Right lobe of liver (tissue), 6 donors: ENCODE measurements at regions not wholly inside any gene's neighbourhood (a gene's known extent, or its start where the extent isn't known, plus 50 kb on each side); places are given as distances from the start of the nearest gene placed in this dataset.

Source experiments
- ATAC-seq, 4 donors: fragments of 200-7000 bp; cut with Tn5 transposase; one replicate each; pipeline ENCODE4 v1.9.1; 2020; ENCODE audit warnings: mild to moderate bottlenecking in 4 of 4, moderate library complexity in 4 of 4
- DNase-seq, 3 donors: peaks; one replicate each; pipeline ENCODE4 v3.0.0-alpha.2; 2020
- H3K27ac ChIP-seq, 3 donors: fragments of 200-600 bp; one replicate each; pipeline ENCODE4 v1.8.0; 2022
- H3K27me3 ChIP-seq, 2 donors: fragments of 200-600 bp; one replicate each; pipeline ENCODE4 v1.8.0; 2022
- H3K36me3 ChIP-seq, 4 donors: fragments of 200-600 bp; sonication (generic) in 1 of 4; one replicate each; pipeline versions ENCODE4 v1.5.1 to v1.8.0; 2017 to 2022; ENCODE audit warnings: control low read depth in 1 of 4
- H3K4me1 ChIP-seq, 4 donors: fragments of 200-600 bp; sonication (generic) in 1 of 4; one replicate each; pipeline versions ENCODE4 v1.5.1 to v1.8.0; 2017 to 2022; ENCODE audit warnings: control low read depth in 1 of 4
- H3K4me3 ChIP-seq, 3 donors: fragments of 200-600 bp; one replicate each; pipeline ENCODE4 v1.8.0; 2022
- H3K9me3 ChIP-seq, 4 donors: fragments of 200-600 bp; sonication (generic) in 1 of 4; one replicate each; pipeline versions ENCODE4 v1.5.1 to v1.8.0; 2017 to 2022; ENCODE audit warnings: control low read depth in 1 of 4
- CTCF ChIP-seq, 4 donors: fragments of 200-600 bp in 3 of 4; fragments of 450-650 bp in 1 of 4; IDR thresholded peaks; one replicate each; pipeline versions ENCODE4 v1.5.1 to v1.8.0; 2016 to 2022; ENCODE audit warnings: antibody characterized with exemption in 4 of 4, mild to moderate bottlenecking in 2 of 4
- POLR2A ChIP-seq: fragments of 450-650 bp; IDR thresholded peaks from one replicate; pipeline ENCODE4 v1.6.1; 2017; ENCODE audit warnings: antibody characterized with exemption, mild to moderate bottlenecking
- WGBS: methylation state at CpG from one replicate; pipeline ENCODE4 v1.1.6; 2018; ENCODE audit warnings: low coverage, low lambda C conversion rate; ENCODE audit not compliant: insufficient coverage; ENCODE audit errors: missing lambda C conversion rate; 5-methylcytosine and 5-hydroxymethylcytosine counted together
- intact Hi-C, 2 donors: fragments of 100-400 bp; cut with DNase I; formaldehyde crosslinking; loops; one replicate each; pipeline versions ENCODE4 v1.11.2 to v1.14.1; 2022
- donor health status: DM: no; HTN: yes; CAD: no.
- donor health status: DM: no; HTN: no; CAD: no.
- donor health status: DM: no; HTN: no; CAD: no.
- donor health status: DM: no; HTN: yes; CAD: no.
- donor health status: DM: no; HTN: yes; CAD: no.

GRCh38 chr3:55191911-55192775 lies 264.3 kb upstream of the LRTM1 start:
- Histone ChIP-seq H3K36me3 (no peaks in the 10 kb centered on the region), H3K27ac (no peak overlapping the region), H3K4me3 (no peak overlapping the region), H3K27me3 (no peaks in the 10 kb centered on the region), H3K4me1 (no peaks in the 10 kb centered on the region), H3K9me3 (no peaks in the 10 kb centered on the region)
- TF ChIP-seq CTCF (IDR thresholded peaks at IDR 0.05) = no peak
- no peak for TF ChIP-seq POLR2A
- intact Hi-C loops = no loop called here
- 64% methylated on average over 4 of the region's 4 CpGs for WGBS
- DNase-seq (no peak), ATAC-seq (no peak)

- Histone ChIP-seq H3K27me3 (no peaks in the 10 kb centered on the region), H3K9me3 (no peaks in the 10 kb centered on the region), H3K27ac (no peak overlapping the region), H3K4me1 (no peaks in the 10 kb centered on the region), H3K36me3 (no peaks in the 10 kb centered on the region), H3K4me3 (no peak overlapping the region)
- DNase-seq (no peak), ATAC-seq (no peak)
- WGBS = 50% methylated on average over 6 of the region's 6 CpGs
- no peak for TF ChIP-seq CTCF (IDR thresholded peaks at IDR 0.05)
- TF ChIP-seq POLR2A = no peak
- intact Hi-C loops = no loop called here
Measured at GRCh38 chr3:55190331-55190730, 262.5 kb upstream of the LRTM1 start.

GRCh38 chr3:55189359-55189801 lies 261.5 kb upstream of the LRTM1 start:
- ATAC-seq = peak in 3 of 4 donors; percentile 14 to 59 (median 37)
- no peak for TF ChIP-seq POLR2A
- no peak for TF ChIP-seq CTCF (IDR thresholded peaks at IDR 0.05)
- no peak overlapping the region for H3K27ac ChIP-seq
- H3K4me1 ChIP-seq = no peaks in the 10 kb centered on the region
- no peaks in the 10 kb centered on the region for H3K27me3 ChIP-seq
- H3K9me3 ChIP-seq = no peaks in the 10 kb centered on the region
- 42% methylated on average over 5 of the region's 5 CpGs for WGBS
- no peaks in the 10 kb centered on the region for H3K36me3 ChIP-seq
- no peak for DNase-seq
- intact Hi-C loops = no loop called here
- H3K4me3 ChIP-seq = no peak overlapping the region

- Histone ChIP-seq H3K27ac (no peak overlapping the region), H3K4me1 (no peaks in the 10 kb centered on the region), H3K4me3 (no peak overlapping the region), H3K36me3 (no peaks in the 10 kb centered on the region), H3K9me3 (no peaks in the 10 kb centered on the region), H3K27me3 (no peaks in the 10 kb centered on the region)
- ATAC-seq (no peak), DNase-seq (no peak)
- intact Hi-C loops = no loop called here
- no peak for TF ChIP-seq POLR2A
- TF ChIP-seq CTCF (IDR thresholded peaks at IDR 0.05) = no peak
- WGBS = 59% methylated on average over 3 of the region's 3 CpGs
Measured at GRCh38 chr3:55185380-55185779, 257.5 kb upstream of the LRTM1 start.
